ENCODE measurements at regions not wholly inside any gene's neighbourhood (a gene's known extent, or its start where the extent isn't known, plus 50 kb on each side); places are given as distances from the start of the nearest gene placed in this dataset.

- H4K20me1 ChIP-seq (ENCODE audit: control insufficient read depth, insufficient read depth, low read length, poor library complexity, severe bottlenecking): no peaks in the 10 kb centered on the region
- no peak overlapping the region for H3K4me3 ChIP-seq (ENCODE audit: control extremely low read depth in 1 of 5, extremely low read depth in 1 of 5, insufficient read depth in 1 of 5, low read depth in 2 of 5, low read length in 4 of 5)
- no peaks in the 10 kb centered on the region for H3K79me2 ChIP-seq (ENCODE audit: control insufficient read depth, insufficient read depth, low read length)
- ChIA-PET POLR2A (no interaction called here), CTCF (no interaction called here)
- H3K9ac ChIP-seq (ENCODE audit: low read length): no peak overlapping the region
- no peak overlapping the region for H3K4me2 ChIP-seq (replicated peaks; ENCODE audit: low read depth, low read length, poor library complexity, severe bottlenecking)
- no peak overlapping the region for H2AFZ ChIP-seq (ENCODE audit: insufficient read depth, low read depth, low read length, poor library complexity, severe bottlenecking)
- intact Hi-C loops (cut with micrococcal nuclease): no loop called here
- Mint-ChIP-seq H3K4me3 (no peak overlapping the region), H3K9me3 (ENCODE audit: insufficient read depth) (peaks cover 14% of the 10 kb centered on the region), H3K4me1 (no peaks in the 10 kb centered on the region), H3K27ac (no peak overlapping the region), H3K27me3 (no peaks in the 10 kb centered on the region)
- H3K36me3 ChIP-seq (replicated peaks in 1 of 2; ENCODE audit: control extremely low read depth in 1 of 2, control insufficient read depth in 1 of 2, extremely low read depth in 1 of 2, insufficient read depth in 2 of 2, low read length in 1 of 2): no peaks in the 10 kb centered on the region
- H3K27ac ChIP-seq (ENCODE audit: low read length in 2 of 2): no peak overlapping the region
- H3K9me3 ChIP-seq (ENCODE audit: control extremely low read depth in 1 of 3, control insufficient read depth in 2 of 3, insufficient read depth in 1 of 3, low read length in 2 of 3): peaks cover 0 to 6% (median 0%) of the 10 kb centered on the region in 3 donors
- DNase-seq (no peak), ATAC-seq (ENCODE audit: low read depth) (no peak)
- H3K4me1 ChIP-seq (ENCODE audit: control insufficient read depth in 2 of 2, insufficient read depth in 2 of 2, low read length in 2 of 2): no peaks in the 10 kb centered on the region
- 67% methylated on average over 2 of the region's 2 CpGs for WGBS (ENCODE audit: insufficient coverage)
- no peak for TF ChIP-seq EZH2 (IDR thresholded peaks at IDR 0.05; ENCODE audit: borderline replicate concordance, insufficient read depth, low read depth, low read length, poor library complexity, severe bottlenecking)
- TF ChIP-seq, protein P1, sequence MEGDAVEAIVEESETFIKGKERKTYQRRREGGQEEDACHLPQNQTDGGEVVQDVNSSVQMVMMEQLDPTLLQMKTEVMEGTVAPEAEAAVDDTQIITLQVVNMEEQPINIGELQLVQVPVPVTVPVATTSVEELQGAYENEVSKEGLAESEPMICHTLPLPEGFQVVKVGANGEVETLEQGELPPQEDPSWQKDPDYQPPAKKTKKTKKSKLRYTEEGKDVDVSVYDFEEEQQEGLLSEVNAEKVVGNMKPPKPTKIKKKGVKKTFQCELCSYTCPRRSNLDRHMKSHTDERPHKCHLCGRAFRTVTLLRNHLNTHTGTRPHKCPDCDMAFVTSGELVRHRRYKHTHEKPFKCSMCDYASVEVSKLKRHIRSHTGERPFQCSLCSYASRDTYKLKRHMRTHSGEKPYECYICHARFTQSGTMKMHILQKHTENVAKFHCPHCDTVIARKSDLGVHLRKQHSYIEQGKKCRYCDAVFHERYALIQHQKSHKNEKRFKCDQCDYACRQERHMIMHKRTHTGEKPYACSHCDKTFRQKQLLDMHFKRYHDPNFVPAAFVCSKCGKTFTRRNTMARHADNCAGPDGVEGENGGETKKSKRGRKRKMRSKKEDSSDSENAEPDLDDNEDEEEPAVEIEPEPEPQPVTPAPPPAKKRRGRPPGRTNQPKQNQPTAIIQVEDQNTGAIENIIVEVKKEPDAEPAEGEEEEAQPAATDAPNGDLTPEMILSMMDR (IDR thresholded peaks at IDR 0.05): no peak
- H3K27me3 ChIP-seq (replicated peaks in 1 of 4; ENCODE audit: control extremely low read depth in 1 of 4, control insufficient read depth in 3 of 4, insufficient read depth in 4 of 4, low read length in 3 of 4): no peaks in the 10 kb centered on the region
Observed at GRCh38 chr12:83271201-83271600, 584.5 kb downstream of the TMTC2 start.

DNA sequence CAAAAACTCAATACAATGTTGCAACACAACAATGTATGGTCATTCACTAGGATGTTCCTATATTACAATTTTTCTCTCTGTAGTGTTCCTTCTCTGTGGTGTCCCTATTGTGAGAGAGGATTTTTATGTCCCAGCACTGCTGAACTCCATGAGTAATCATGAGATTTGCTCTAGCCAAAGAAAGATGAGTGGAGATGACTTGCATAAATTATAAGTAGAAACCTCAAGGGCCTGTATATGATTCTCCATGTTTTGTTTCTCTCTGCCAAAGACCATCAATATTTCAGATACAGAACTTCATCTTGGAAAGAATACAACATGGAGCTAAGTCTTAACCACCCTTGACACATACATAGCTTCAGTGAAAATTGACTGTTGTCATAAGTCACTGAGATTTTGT is 579.1 kb downstream of the TMTC2 start:
- ATAC-seq (ENCODE audit: low read depth): no peak
- Mint-ChIP-seq H3K4me3 (no peak overlapping the region), H3K4me1 (no peaks in the 10 kb centered on the region), H3K27me3 (no peaks in the 10 kb centered on the region), H3K27ac (no peak overlapping the region), H3K9me3 (ENCODE audit: insufficient read depth) (peaks cover 2% of the 10 kb centered on the region)
- POLR2A ChIA-PET: no interaction called here
- intact Hi-C loops (cut with micrococcal nuclease): no loop called here
- H3K27me3 ChIP-seq (replicated peaks in 1 of 4; ENCODE audit: control extremely low read depth in 1 of 4, control insufficient read depth in 3 of 4, insufficient read depth in 4 of 4, low read length in 3 of 4): no peaks in the 10 kb centered on the region
- H3K27ac ChIP-seq (ENCODE audit: low read length in 2 of 2): no peak overlapping the region
- H3K9me3 ChIP-seq (ENCODE audit: control extremely low read depth in 1 of 3, control insufficient read depth in 2 of 3, insufficient read depth in 1 of 3, low read length in 2 of 3): peaks cover 0 to 4% (median 0%) of the 10 kb centered on the region in 3 donors
- no peaks in the 10 kb centered on the region for H4K20me1 ChIP-seq (ENCODE audit: control insufficient read depth, insufficient read depth, low read length, poor library complexity, severe bottlenecking)
- H3K4me1 ChIP-seq (ENCODE audit: control insufficient read depth in 2 of 2, insufficient read depth in 2 of 2, low read length in 2 of 2): no peaks in the 10 kb centered on the region
- TF ChIP-seq, protein P1 (IDR thresholded peaks at IDR 0.05): no peak
- H3K9ac ChIP-seq (ENCODE audit: low read length): no peak overlapping the region
- H3K79me2 ChIP-seq (ENCODE audit: control insufficient read depth, insufficient read depth, low read length): no peaks in the 10 kb centered on the region
- H3K36me3 ChIP-seq (replicated peaks in 1 of 2; ENCODE audit: control extremely low read depth in 1 of 2, control insufficient read depth in 1 of 2, extremely low read depth in 1 of 2, insufficient read depth in 2 of 2, low read length in 1 of 2): no peaks in the 10 kb centered on the region
- no peak for DNase-seq
- CTCF ChIA-PET: no interaction called here
- no peak overlapping the region for H3K4me3 ChIP-seq (ENCODE audit: control extremely low read depth in 1 of 5, extremely low read depth in 1 of 5, insufficient read depth in 1 of 5, low read depth in 2 of 5, low read length in 4 of 5)
- no peak overlapping the region for H3K4me2 ChIP-seq (replicated peaks; ENCODE audit: low read depth, low read length, poor library complexity, severe bottlenecking)
- H2AFZ ChIP-seq (ENCODE audit: insufficient read depth, low read depth, low read length, poor library complexity, severe bottlenecking): no peak overlapping the region

Measured in B cell (primary cell).